NT2/D1 (cell line): ENCODE measurements at regions not wholly inside any gene's neighbourhood (a gene's known extent, or its start where the extent isn't known, plus 50 kb on each side); places are given as distances from the start of the nearest gene placed in this dataset.

Source experiments
- SUZ12 ChIP-seq: IDR thresholded peaks from 2 replicates; pipeline ENCODE4 v1.6.1; 2011; ENCODE audit not compliant: insufficient read length, insufficient read depth; ENCODE audit errors: extremely low read depth
- YY1 ChIP-seq: IDR thresholded peaks from 2 replicates; pipeline ENCODE4 v1.6.1; 2011; ENCODE audit not compliant: insufficient read length, insufficient read depth

DNA sequence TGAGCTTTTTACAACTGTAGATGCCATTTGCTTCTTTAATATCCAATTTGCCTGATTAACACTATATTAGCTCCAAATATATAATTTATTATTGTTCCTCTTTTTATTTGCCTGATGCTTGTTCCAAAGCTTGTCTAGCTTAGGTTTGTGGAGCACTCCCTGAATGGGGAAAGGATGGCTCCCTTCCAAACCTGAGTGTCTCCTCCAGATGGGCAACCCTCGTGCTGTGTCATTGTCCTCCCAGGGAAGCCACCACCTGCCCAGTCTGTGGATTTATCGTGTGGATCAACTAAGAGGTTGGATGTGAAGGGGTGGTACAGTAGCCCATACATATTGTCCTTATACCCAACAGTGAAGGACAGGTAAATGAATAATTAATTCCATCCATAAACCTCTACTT is 404.9 kb downstream of the CDK5RAP2 start:
- TF ChIP-seq SUZ12, result no peak
- no peak for TF ChIP-seq YY1
